HPDE6-E6E7 (cell line): ENCODE measurements at regions not wholly inside any gene's neighbourhood (a gene's known extent, or its start where the extent isn't known, plus 50 kb on each side); places are given as distances from the start of the nearest gene placed in this dataset.
A peak's percentile ranks its signal among the peaks of the same experiment; 100 is the strongest.

Experiments used
- DNase-seq: peaks from one replicate; pipeline ENCODE4 v3.0.0; 2011; ENCODE audit warnings: missing footprints; ENCODE audit errors: extremely low spot score

- DNase-seq = no peak
Observed at GRCh38 chr20:48300529-48300928, 515.2 kb upstream of the SULF2 start.

GRCh38 chr20:48298851-48299484 is 513.7 kb upstream of the SULF2 start:
- peak; percentile 85 for DNase-seq

GRCh38 chr20:48298433-48298832 is 513.2 kb upstream of the SULF2 start:
- DNase-seq = no peak

- no peak for DNase-seq
Observed at GRCh38 chr20:48295966-48296421, 510.7 kb upstream of the SULF2 start.

- DNase-seq = peak; percentile 84
Observed at GRCh38 chr20:48295445-48295903, 510.2 kb upstream of the SULF2 start.

GRCh38 chr20:48294942-48295341 is 509.7 kb upstream of the SULF2 start:
- DNase-seq = no peak

- DNase-seq = no peak
Observed at GRCh38 chr20:48294196-48294595, 508.9 kb upstream of the SULF2 start.

GRCh38 chr20:48293671-48294070 is 508.4 kb upstream of the SULF2 start:
- no peak for DNase-seq

GRCh38 chr20:48292806-48293205 is 507.5 kb upstream of the SULF2 start:
- DNase-seq = no peak

GRCh38 chr20:48291896-48292295 is 506.6 kb upstream of the SULF2 start:
- DNase-seq = no peak

- DNase-seq = no peak
Observed at GRCh38 chr20:48288930-48289507, 503.7 kb upstream of the SULF2 start.

- DNase-seq = no peak
Observed at GRCh38 chr20:48287552-48288170, 502.4 kb upstream of the SULF2 start.

- no peak for DNase-seq
Observed at GRCh38 chr20:48287021-48287494, 501.8 kb upstream of the SULF2 start.

GRCh38 chr20:48286601-48287000 is 501.3 kb upstream of the SULF2 start:
- DNase-seq = no peak

- no peak for DNase-seq
Observed at GRCh38 chr20:48285656-48286055, 500.4 kb upstream of the SULF2 start.

- DNase-seq = peak; percentile 44
Observed at GRCh38 chr20:48284837-48285236, 499.6 kb upstream of the SULF2 start.

- DNase-seq = no peak
Observed at GRCh38 chr20:48284315-48284714, 499.0 kb upstream of the SULF2 start.

GRCh38 chr20:48283470-48284110 is 498.3 kb upstream of the SULF2 start:
- DNase-seq = peak; percentile 84

GRCh38 chr20:48282591-48283228 is 497.4 kb upstream of the SULF2 start:
- DNase-seq = no peak

GRCh38 chr20:48281501-48281900 is 496.2 kb upstream of the SULF2 start:
- no peak for DNase-seq

- no peak for DNase-seq
Observed at GRCh38 chr20:48278961-48279481, 493.7 kb upstream of the SULF2 start.

- no peak for DNase-seq
Observed at GRCh38 chr20:48277266-48277665, 492.0 kb upstream of the SULF2 start.
